PFSK-1 (cell line): ENCODE measurements at regions not wholly inside any gene's neighbourhood (a gene's known extent, or its start where the extent isn't known, plus 50 kb on each side); places are given as distances from the start of the nearest gene placed in this dataset.

Experiments
- FOXP2 ChIP-seq: optimal IDR thresholded peaks from 2 replicates; pipeline ENCODE3; 2011; ENCODE audit warnings: borderline replicate concordance, control low read depth, inconsistent platforms; ENCODE audit not compliant: insufficient read depth; ENCODE audit errors: extremely low read length, extremely low read depth
- POLR2AphosphoS5 ChIP-seq: IDR thresholded peaks from 2 replicates; pipeline ENCODE4 v1.6.1; 2012; ENCODE audit warnings: low read depth, mild to moderate bottlenecking, control low read depth, low read length, moderate library complexity
- REST ChIP-seq, 2 experiments: IDR thresholded peaks; 2 replicates each; pipeline versions ENCODE4 v1.6.1 to v1.8.0; 2011 to 2012; ENCODE audit warnings: low read depth in 2 of 2, low read length in 2 of 2, control low read depth in 1 of 2, inconsistent platforms in 1 of 2, mild to moderate bottlenecking in 1 of 2, moderate library complexity in 1 of 2; ENCODE audit not compliant: insufficient read depth in 1 of 2
- SIN3A ChIP-seq: IDR thresholded peaks from 2 replicates; pipeline ENCODE4 v1.6.1; 2012; ENCODE audit warnings: mild to moderate bottlenecking, low read length, moderate library complexity, borderline replicate concordance; ENCODE audit not compliant: insufficient read depth
- TAF1 ChIP-seq: IDR thresholded peaks from 2 replicates; pipeline ENCODE4 v1.6.1; 2012; ENCODE audit warnings: low read length, control low read depth, borderline replicate concordance; ENCODE audit not compliant: insufficient read depth

GRCh38 chr2:47303341-47304148, 65.6 kb upstream of the EPCAM start:
- TF ChIP-seq TAF1 (no peak), FOXP2 (no peak)

- TF ChIP-seq POLR2AphosphoS5 = no peak
- TF ChIP-seq SIN3A = no peak
These were observed 66.8 kb upstream of the EPCAM start for GRCh38 chr2:47302308-47302707.

- TF ChIP-seq POLR2AphosphoS5 (no peak), TAF1 (no peak), REST (IDR thresholded peaks at IDR 0.05; ENCODE audit: insufficient read depth in 1 of 2, low read depth in 2 of 2, low read length in 2 of 2) (no peak), FOXP2 (no peak), SIN3A (no peak)
These were observed 67.4 kb upstream of the EPCAM start for GRCh38 chr2:47301731-47302130.

DNA sequence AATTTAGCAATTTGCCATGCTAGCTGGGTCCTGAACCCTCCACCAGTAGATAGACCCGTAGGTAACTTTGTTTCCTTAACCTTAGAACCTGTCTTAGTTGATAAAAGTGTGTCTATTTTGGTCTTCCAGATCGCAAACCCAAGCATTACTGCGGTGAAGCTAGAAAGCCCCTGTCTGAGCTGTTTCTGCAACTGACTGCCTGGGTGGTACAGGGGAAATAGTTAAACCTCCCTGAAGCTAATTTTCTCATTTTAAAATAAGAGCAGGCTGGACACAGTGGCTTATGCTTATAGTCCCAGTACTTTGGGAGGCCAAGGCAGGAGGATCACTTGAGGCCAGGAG, 67.9 kb upstream of the EPCAM start:
- no peak for TF ChIP-seq REST (IDR thresholded peaks at IDR 0.05; ENCODE audit: insufficient read depth in 1 of 2, low read depth in 2 of 2, low read length in 2 of 2)
- TF ChIP-seq SIN3A = no peak
- TF ChIP-seq FOXP2 = no peak
- TF ChIP-seq POLR2AphosphoS5 = no peak
- TF ChIP-seq TAF1 = no peak

GRCh38 chr2:47300609-47301276, 68.4 kb upstream of the EPCAM start:
- no peak for TF ChIP-seq REST (IDR thresholded peaks at IDR 0.05; ENCODE audit: insufficient read depth in 1 of 2, low read depth in 2 of 2, low read length in 2 of 2)
- TF ChIP-seq SIN3A = no peak
- TF ChIP-seq TAF1 = no peak
- no peak for TF ChIP-seq FOXP2

DNA sequence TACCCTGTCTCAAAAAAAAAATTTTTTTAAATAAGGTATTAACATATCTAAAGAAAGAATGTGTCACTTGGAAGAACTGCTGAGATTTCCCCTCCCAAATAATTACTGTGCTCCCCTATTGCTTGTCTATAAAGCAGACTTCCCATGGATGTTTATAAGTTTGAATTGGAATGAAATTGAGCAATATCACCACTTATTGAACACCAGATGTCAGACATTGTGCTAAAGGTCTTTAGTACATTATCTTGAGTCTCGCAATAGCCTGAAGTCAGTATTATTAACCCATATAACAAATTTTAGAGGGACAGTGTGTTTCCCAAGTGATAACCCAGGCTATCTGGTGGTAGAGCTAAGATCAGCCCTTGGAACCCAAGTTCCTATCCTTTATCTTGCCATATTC, 69.0 kb upstream of the EPCAM start:
- no peak for TF ChIP-seq REST (IDR thresholded peaks at IDR 0.05; ENCODE audit: insufficient read depth in 1 of 2, low read depth in 2 of 2, low read length in 2 of 2)
- TF ChIP-seq POLR2AphosphoS5 = no peak
- no peak for TF ChIP-seq TAF1
- TF ChIP-seq FOXP2 = no peak
- TF ChIP-seq SIN3A = no peak
